Large intestine (tissue), 3 donors: ENCODE measurements at regions not wholly inside any gene's neighbourhood (a gene's known extent, or its start where the extent isn't known, plus 50 kb on each side); places are given as distances from the start of the nearest gene placed in this dataset.
"Not testable (repeated sequence)": the region's sequence is repeated elsewhere in the genome, so short reads cannot be mapped to it uniquely, and the experiment has no call there.

Experiments
- DNase-seq, 2 donors: peaks; one replicate each; pipeline versions ENCODE4 v3.0.0 to v3.0.0-alpha.2; 2013
- H3K27ac ChIP-seq: one replicate; pipeline ENCODE4 v1.5.1; 2013; ENCODE audit warnings: low read length
- H3K27me3 ChIP-seq: 2 replicates; pipeline ENCODE4 v1.6.1; 2013; ENCODE audit warnings: low read length; ENCODE audit not compliant: control insufficient read depth, insufficient read depth
- H3K36me3 ChIP-seq: 2 replicates; pipeline ENCODE4 v1.6.1; 2013; ENCODE audit warnings: low read length; ENCODE audit not compliant: control insufficient read depth, insufficient read depth
- H3K4me1 ChIP-seq: one replicate; pipeline ENCODE4 v1.6.1; 2013; ENCODE audit warnings: low read length; ENCODE audit not compliant: control insufficient read depth, insufficient read depth
- H3K4me3 ChIP-seq: one replicate; pipeline ENCODE4 v1.5.1; 2013; ENCODE audit warnings: low read length
- H3K9me3 ChIP-seq: one replicate; pipeline ENCODE4 v1.6.1; 2013; ENCODE audit warnings: mild to moderate bottlenecking, low read depth, low read length, moderate library complexity; ENCODE audit not compliant: control insufficient read depth
- WGBS: methylation state at CpG from one replicate; pipeline ENCODE4 v1.1.5; 2013; ENCODE audit warnings: low lambda C conversion rate; ENCODE audit not compliant: insufficient coverage; 5-methylcytosine and 5-hydroxymethylcytosine counted together

DNA sequence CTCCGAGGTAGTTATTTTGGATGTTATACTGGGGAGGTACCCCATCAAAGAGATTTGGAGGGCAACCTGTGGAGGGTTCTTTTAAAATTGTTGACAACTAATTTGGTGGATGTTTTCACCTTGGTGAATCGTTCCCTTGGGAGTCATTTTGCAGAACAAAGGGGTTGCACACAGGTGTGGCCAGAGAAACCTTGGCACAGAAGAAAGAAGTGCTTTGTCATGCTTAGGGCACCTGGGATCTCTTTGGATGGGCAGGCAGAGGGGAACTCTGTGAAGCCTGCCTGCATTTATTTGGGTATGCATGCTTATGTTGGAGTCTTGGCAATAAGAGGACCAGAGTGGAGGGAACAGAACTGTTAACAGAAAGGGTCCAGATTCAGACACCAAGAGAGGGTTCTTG is 376.4 kb upstream of the AMELY start:
- not testable (repeated sequence) for H3K4me3 ChIP-seq, H3K27ac ChIP-seq, H3K4me1 ChIP-seq, H3K36me3 ChIP-seq, DNase-seq, H3K27me3 ChIP-seq, H3K9me3 ChIP-seq
- no CpG with 5 or more reads among the region's 2 CpGs for WGBS

- no peaks in the 10 kb centered on the region for H3K9me3 ChIP-seq
- no peaks in the 10 kb centered on the region for H3K36me3 ChIP-seq
- DNase-seq: no peak
- H3K27ac ChIP-seq: no peak overlapping the region
- no peaks in the 10 kb centered on the region for H3K27me3 ChIP-seq
- no peaks in the 10 kb centered on the region for H3K4me1 ChIP-seq
- no peak overlapping the region for H3K4me3 ChIP-seq
- WGBS: no CpG with 5 or more reads among the region's 2 CpGs
Observed at GRCh38 chrY:7285388-7285787, 373.8 kb upstream of the AMELY start.

GRCh38 chrY:7283001-7283400 is 371.4 kb upstream of the AMELY start:
- no peak overlapping the region for H3K27ac ChIP-seq
- H3K4me3 ChIP-seq: no peak overlapping the region
- WGBS: no CpG with 5 or more reads among the region's 6 CpGs
- no peaks in the 10 kb centered on the region for H3K4me1 ChIP-seq
- no peak for DNase-seq
- H3K27me3 ChIP-seq: no peaks in the 10 kb centered on the region
- H3K9me3 ChIP-seq: no peaks in the 10 kb centered on the region
- no peaks in the 10 kb centered on the region for H3K36me3 ChIP-seq

DNA sequence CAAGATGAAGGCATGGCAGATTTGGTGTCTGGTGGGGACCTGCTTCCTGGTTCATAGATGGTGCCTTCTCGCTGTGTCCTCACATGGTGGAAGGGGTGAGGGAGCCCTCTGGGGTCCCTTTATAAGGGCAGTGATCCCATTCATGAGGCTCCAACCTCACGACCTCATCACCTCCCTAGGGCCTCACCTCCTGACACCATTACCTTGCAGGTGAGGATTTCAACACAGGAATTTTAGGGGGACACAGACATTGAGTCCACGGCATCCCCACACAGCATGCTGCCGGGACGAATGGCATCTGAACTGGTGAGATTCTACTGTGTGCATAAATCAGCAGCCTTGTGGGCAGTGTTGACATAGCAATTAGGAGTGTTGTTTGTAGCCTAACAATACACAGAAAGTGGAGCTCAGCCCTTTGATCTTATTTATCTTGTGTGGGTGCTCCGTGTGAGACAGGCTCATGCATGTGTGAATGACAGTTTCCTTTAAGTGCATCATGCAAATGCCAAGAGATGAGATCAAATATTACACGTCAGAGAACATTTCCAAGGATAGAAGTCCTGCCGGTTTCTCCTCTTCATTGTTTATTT is 368.7 kb upstream of the AMELY start:
- no CpG with 5 or more reads among the region's 8 CpGs for WGBS
- not testable (repeated sequence) for H3K4me1 ChIP-seq, H3K36me3 ChIP-seq, H3K27ac ChIP-seq, H3K9me3 ChIP-seq, H3K27me3 ChIP-seq, DNase-seq, H3K4me3 ChIP-seq

DNA sequence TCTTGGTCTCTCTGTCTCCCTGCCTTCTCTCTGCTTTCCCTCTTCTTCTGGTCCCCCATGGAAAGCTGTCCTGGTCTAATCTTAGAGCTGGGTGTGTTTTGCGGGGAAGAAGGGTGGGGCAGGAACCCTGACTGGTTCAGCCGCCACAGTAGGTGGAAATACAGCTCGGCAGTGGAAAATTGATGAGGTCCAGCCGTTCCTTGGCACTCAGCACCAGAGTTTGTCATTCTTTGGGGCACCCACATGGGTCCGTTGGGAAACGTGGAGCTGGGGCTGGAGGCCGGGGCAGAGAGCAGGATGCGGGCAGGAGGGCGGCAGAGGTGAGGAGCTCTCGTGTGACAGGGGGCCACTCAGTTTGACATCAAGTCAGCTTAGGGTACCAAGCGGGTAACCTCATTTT is 364.2 kb upstream of the AMELY start:
- H3K9me3 ChIP-seq: no peaks in the 10 kb centered on the region
- no peak overlapping the region for H3K4me3 ChIP-seq
- no peak overlapping the region for H3K27ac ChIP-seq
- H3K4me1 ChIP-seq: peaks cover 3% of the 10 kb centered on the region
- H3K36me3 ChIP-seq: no peaks in the 10 kb centered on the region
- no CpG with 5 or more reads among the region's 11 CpGs for WGBS
- no peaks in the 10 kb centered on the region for H3K27me3 ChIP-seq
- peak in 1 of 2 donors; percentile 14 for DNase-seq

DNA sequence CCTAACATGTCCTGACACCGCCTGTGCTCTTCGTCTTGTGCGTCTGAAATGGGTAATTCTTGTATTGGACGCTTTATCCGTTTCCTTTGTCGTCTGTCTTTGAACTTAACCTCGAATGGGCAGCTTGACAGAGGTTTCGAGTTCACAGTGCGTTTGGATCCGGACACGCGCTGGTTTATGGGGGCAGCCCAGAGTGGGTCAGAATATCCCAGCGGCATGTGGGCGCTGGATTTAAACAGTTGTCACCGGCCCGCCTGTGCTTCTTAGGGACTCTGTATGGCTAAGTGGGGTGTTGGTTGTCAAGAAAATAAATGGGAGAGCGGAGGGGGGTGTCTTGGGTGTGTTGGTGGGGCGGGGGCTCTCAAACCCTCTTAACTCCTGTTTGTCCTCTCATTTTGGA is 363.5 kb upstream of the AMELY start:
- Histone ChIP-seq H3K4me1 (peaks cover 3% of the 10 kb centered on the region), H3K36me3 (no peaks in the 10 kb centered on the region), H3K27ac (no peak overlapping the region), H3K9me3 (no peaks in the 10 kb centered on the region), H3K27me3 (no peaks in the 10 kb centered on the region), H3K4me3 (peak overlapping the region; percentile 32)
- DNase-seq: peak in 1 of 2 donors; percentile 12
- no CpG with 5 or more reads among the region's 18 CpGs for WGBS

DNA sequence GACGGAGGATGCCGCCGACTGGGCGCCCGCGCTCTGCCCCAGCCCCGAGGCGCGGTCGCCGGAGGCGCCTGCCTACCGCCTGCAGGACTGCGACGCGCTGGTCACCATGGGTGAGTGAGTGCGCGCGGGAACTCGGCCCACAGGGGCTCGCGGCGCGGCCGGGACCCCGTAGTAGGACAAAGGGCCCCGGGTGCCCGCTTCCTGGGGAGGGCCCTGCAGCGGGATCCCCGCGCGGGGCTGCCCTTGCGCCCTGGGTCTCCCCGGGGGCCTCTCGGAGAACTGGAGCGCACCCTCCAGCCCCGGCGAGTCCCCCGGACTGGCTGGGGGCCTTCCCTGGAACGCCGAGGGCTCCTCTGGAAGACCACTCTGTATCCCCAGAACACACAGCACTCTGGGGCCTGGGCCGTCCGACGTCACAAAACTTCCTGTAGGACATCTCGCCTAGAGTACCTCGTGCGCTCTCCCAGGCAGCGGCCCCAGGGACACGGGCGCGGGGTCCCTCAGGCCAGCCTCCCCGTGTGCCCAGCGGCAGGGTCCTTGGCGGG is 362.9 kb upstream of the AMELY start:
- no peak overlapping the region for H3K27ac ChIP-seq
- no peaks in the 10 kb centered on the region for H3K9me3 ChIP-seq
- no CpG with 5 or more reads among the region's 54 CpGs for whole genome bisulfite sequencing
- DNase-seq: peak in 1 of 2 donors; percentile 34
- H3K4me3 ChIP-seq: peak overlapping the region; percentile 32
- H3K27me3 ChIP-seq: no peaks in the 10 kb centered on the region
- H3K4me1 ChIP-seq: peaks cover 3% of the 10 kb centered on the region
- H3K36me3 ChIP-seq: no peaks in the 10 kb centered on the region

- Histone ChIP-seq H3K27ac (peak overlapping the region; percentile 17), H3K27me3 (no peaks in the 10 kb centered on the region), H3K4me3 (peak overlapping the region; percentile 47), H3K9me3 (no peaks in the 10 kb centered on the region), H3K4me1 (peaks cover 3% of the 10 kb centered on the region), H3K36me3 (no peaks in the 10 kb centered on the region)
- WGBS: no CpG with 5 or more reads among the region's 65 CpGs
- DNase-seq: peak in 1 of 2 donors; percentile 75
Observed at GRCh38 chrY:7273587-7274203, 362.1 kb upstream of the AMELY start.

GRCh38 chrY:7272556-7273195 is 361.1 kb upstream of the AMELY start:
- Histone ChIP-seq H3K36me3 (no peaks in the 10 kb centered on the region), H3K9me3 (no peaks in the 10 kb centered on the region), H3K4me3 (no peak overlapping the region), H3K4me1 (peaks cover 3% of the 10 kb centered on the region), H3K27me3 (no peaks in the 10 kb centered on the region), H3K27ac (peak overlapping the region; percentile 7)
- WGBS: no CpG with 5 or more reads among the region's 24 CpGs
- peak in 1 of 2 donors; percentile 30 for DNase-seq

DNA sequence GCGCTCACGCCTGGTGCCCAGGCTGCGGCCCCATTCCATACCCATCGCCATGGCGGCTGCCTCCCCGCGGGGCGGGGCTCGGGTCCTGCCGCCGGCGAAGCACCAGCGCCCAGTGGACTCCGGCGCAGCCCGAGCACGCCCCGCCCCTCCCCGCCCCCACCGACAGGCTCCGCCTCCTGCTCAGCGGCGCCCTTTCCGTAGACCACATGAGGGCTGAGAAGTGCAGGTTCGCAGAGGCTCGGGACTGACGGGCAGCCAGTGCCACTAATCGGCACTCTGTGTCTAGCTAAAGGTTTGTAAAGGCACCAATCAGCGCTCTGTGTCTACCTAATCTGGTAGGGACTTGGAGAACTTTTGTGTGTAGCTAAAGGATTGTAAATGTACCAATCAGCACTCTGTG is 352.2 kb upstream of the AMELY start:
- Histone ChIP-seq H3K4me1 (no peaks in the 10 kb centered on the region), H3K4me3 (no peak overlapping the region), H3K27me3 (no peaks in the 10 kb centered on the region), H3K36me3 (no peaks in the 10 kb centered on the region), H3K9me3 (no peaks in the 10 kb centered on the region), H3K27ac (no peak overlapping the region)
- no peak for DNase-seq
- no CpG with 5 or more reads among the region's 29 CpGs for WGBS
